Esophagus muscularis mucosa (tissue), 4 donors: ENCODE measurements at regions not wholly inside any gene's neighbourhood (a gene's known extent, or its start where the extent isn't known, plus 50 kb on each side); places are given as distances from the start of the nearest gene placed in this dataset.

ENCODE experiments used
- CTCF ChIP-seq, 3 experiments: fragments of 200-600 bp in 2 of 3; fragments of 450-650 bp in 1 of 3; sonication (generic) in 2 of 3; IDR thresholded peaks; one replicate each; pipeline ENCODE4 v1.5.1; 2017 to 2019; ENCODE audit warnings: antibody characterized with exemption in 3 of 3, mild to moderate bottlenecking in 2 of 3, moderate library complexity in 1 of 3
- EP300 ChIP-seq: sonication (generic); formaldehyde crosslinking; IDR thresholded peaks from one replicate; pipeline ENCODE4 v1.6.1; 2017; ENCODE audit warnings: antibody characterized with exemption
- POLR2A ChIP-seq: fragments of 450-650 bp; IDR thresholded peaks from one replicate; pipeline ENCODE4 v1.6.1; 2017; ENCODE audit warnings: antibody characterized with exemption, moderate library complexity, mild to moderate bottlenecking, low read depth
- POLR2AphosphoS5 ChIP-seq, 2 donors: sonication (generic); formaldehyde crosslinking; IDR thresholded peaks; one replicate each; pipeline ENCODE4 v1.6.1; 2017; ENCODE audit warnings: antibody characterized with exemption in 2 of 2

DNA sequence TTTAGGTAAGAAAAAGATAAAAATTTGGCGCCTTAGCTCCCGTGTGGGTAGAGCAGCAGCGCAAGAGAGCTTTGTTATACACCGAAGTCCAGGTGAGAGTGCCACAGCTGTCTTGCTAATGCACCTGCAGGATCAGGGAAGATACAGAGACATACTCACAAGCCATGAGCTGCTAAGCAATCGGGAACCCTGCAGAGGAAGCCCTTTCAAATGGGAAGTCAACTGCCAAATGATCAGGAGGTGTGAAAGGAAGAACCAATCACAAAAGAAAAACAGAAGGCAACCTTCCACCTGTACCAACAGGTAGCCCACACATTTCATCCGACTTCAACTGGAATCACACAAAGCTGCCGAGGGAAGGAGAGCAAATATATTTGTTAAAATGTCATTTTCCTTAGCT is 610.5 kb upstream of the PFKP start:
- TF ChIP-seq CTCF (IDR thresholded peaks at IDR 0.05) (no peak), POLR2A (no peak), EP300 (no peak), POLR2AphosphoS5 (IDR thresholded peaks at IDR 0.05) (no peak)
